Sigmoid colon (tissue), 6 donors: ENCODE measurements at regions not wholly inside any gene's neighbourhood (a gene's known extent, or its start where the extent isn't known, plus 50 kb on each side); places are given as distances from the start of the nearest gene placed in this dataset.

Experiments
- DNase-seq: peaks from one replicate; pipeline ENCODE4 v3.0.0-alpha.2; 2019
- H3K27ac ChIP-seq, 4 donors: fragments of 200-600 bp; sonication (generic); one replicate each; pipeline ENCODE4 v1.5.1; 2016 to 2019; ENCODE audit warnings: mild to moderate bottlenecking in 1 of 4
- H3K27me3 ChIP-seq, 3 donors: fragments of 200-600 bp; sonication (generic); one replicate each; pipeline ENCODE4 v1.5.1; 2019; ENCODE audit warnings: mild to moderate bottlenecking in 1 of 3
- H3K36me3 ChIP-seq, 4 donors: fragments of 200-600 bp; sonication (generic); one replicate each; pipeline ENCODE4 v1.5.1; 2016 to 2019
- H3K4me1 ChIP-seq, 4 donors: fragments of 200-600 bp; sonication (generic); one replicate each; pipeline ENCODE4 v1.5.1; 2017 to 2019
- H3K4me3 ChIP-seq, 4 donors: fragments of 200-600 bp; sonication (generic); one replicate each; pipeline ENCODE4 v1.5.1; 2017 to 2019; ENCODE audit warnings: mild to moderate bottlenecking in 2 of 4, moderate library complexity in 1 of 4
- H3K9me3 ChIP-seq, 4 donors: fragments of 200-600 bp in 3 of 4; sonication (generic) in 3 of 4; one replicate each; pipeline versions ENCODE4 v1.5.1 to v1.6.1; 2013 to 2019
- CTCF ChIP-seq, 4 experiments: fragments of 450-650 bp in 3 of 4; fragments of 200-600 bp in 1 of 4; IDR thresholded peaks; one replicate each; pipeline ENCODE4 v1.5.1; 2016 to 2019; ENCODE audit warnings: antibody characterized with exemption in 4 of 4, mild to moderate bottlenecking in 3 of 4, moderate library complexity in 2 of 4
- EP300 ChIP-seq, 4 donors: sonication (generic); formaldehyde crosslinking; IDR thresholded peaks; one replicate each; pipeline ENCODE4 v1.6.1; 2017; ENCODE audit warnings: antibody characterized with exemption in 4 of 4
- POLR2A ChIP-seq, 2 donors: fragments of 450-650 bp; IDR thresholded peaks; one replicate each; pipeline ENCODE4 v1.6.1; 2016; ENCODE audit warnings: antibody characterized with exemption in 2 of 2, mild to moderate bottlenecking in 2 of 2, moderate library complexity in 2 of 2
- POLR2AphosphoS5 ChIP-seq, 4 donors: sonication (generic); formaldehyde crosslinking; IDR thresholded peaks; one replicate each; pipeline ENCODE4 v1.6.1; 2017; ENCODE audit warnings: antibody characterized with exemption in 4 of 4
- WGBS, 2 donors: extraction: QIAGEN DNeasy Blood & Tissue Kit; methylation state at CpG; one replicate each; pipeline ENCODE4 v1.1.7; 2013; 5-methylcytosine and 5-hydroxymethylcytosine counted together
- intact Hi-C: fragments of 100-400 bp; cut with DNase I; formaldehyde crosslinking; loops from one replicate; pipeline ENCODE4 v1.15.1; 2023
- donor health status: healthy with polysubstance abuse.
- donor health status: healthy.

GRCh38 chr19:30712431-30713337 lies 340.5 kb downstream of the ZNF536 start:
- Histone ChIP-seq H3K27ac (no peak overlapping the region), H3K27me3 (no peaks in the 10 kb centered on the region), H3K9me3 (no peaks in the 10 kb centered on the region), H3K4me3 (no peak overlapping the region), H3K4me1 (peaks cover 0 to 3% (median 0%) of the 10 kb centered on the region in 4 donors), H3K36me3 (no peaks in the 10 kb centered on the region)
- WGBS, 2 donors: 67 to 75% methylated on average over 7 of the region's 7 CpGs
- TF ChIP-seq EP300 (IDR thresholded peaks at IDR 0.05): no peak
- no peak for TF ChIP-seq POLR2A (IDR thresholded peaks at IDR 0.05)
- no peak for TF ChIP-seq POLR2AphosphoS5 (IDR thresholded peaks at IDR 0.05)
- TF ChIP-seq CTCF (IDR thresholded peaks at IDR 0.05): no peak
- no peak for DNase-seq
- intact Hi-C loops: no loop called here

GRCh38 chr19:30711826-30712225 lies 339.6 kb downstream of the ZNF536 start:
- Histone ChIP-seq H3K4me3 (no peak overlapping the region), H3K27ac (no peak overlapping the region), H3K4me1 (peaks cover 0 to 3% (median 0%) of the 10 kb centered on the region in 4 donors), H3K36me3 (no peaks in the 10 kb centered on the region), H3K27me3 (no peaks in the 10 kb centered on the region), H3K9me3 (no peaks in the 10 kb centered on the region)
- intact Hi-C loops: no loop called here
- TF ChIP-seq POLR2A (IDR thresholded peaks at IDR 0.05) (no peak), CTCF (IDR thresholded peaks at IDR 0.05) (no peak), POLR2AphosphoS5 (IDR thresholded peaks at IDR 0.05) (no peak), EP300 (IDR thresholded peaks at IDR 0.05) (no peak)
- WGBS, 2 donors: 88 to 91% methylated on average over 4 of the region's 4 CpGs
- DNase-seq: no peak

GRCh38 chr19:30711296-30711695 lies 339.1 kb downstream of the ZNF536 start:
- H3K27me3 ChIP-seq: no peaks in the 10 kb centered on the region
- DNase-seq: no peak
- intact Hi-C loops: no loop called here
- H3K27ac ChIP-seq: no peak overlapping the region
- peaks cover 0 to 3% (median 0%) of the 10 kb centered on the region in 4 donors for H3K4me1 ChIP-seq
- no peak overlapping the region for H3K4me3 ChIP-seq
- whole genome bisulfite sequencing, 2 donors: 55 to 60% methylated on average over 17 of the region's 17 CpGs
- TF ChIP-seq CTCF (IDR thresholded peaks at IDR 0.05): no peak
- no peak for TF ChIP-seq EP300 (IDR thresholded peaks at IDR 0.05)
- H3K9me3 ChIP-seq: no peaks in the 10 kb centered on the region
- H3K36me3 ChIP-seq: no peaks in the 10 kb centered on the region

- no peaks in the 10 kb centered on the region for H3K36me3 ChIP-seq
- no peak overlapping the region for H3K27ac ChIP-seq
- 81 to 84% methylated on average over 12 of the region's 12 CpGs for WGBS, 2 donors
- no peaks in the 10 kb centered on the region for H3K9me3 ChIP-seq
- peaks cover 0 to 3% (median 0%) of the 10 kb centered on the region in 4 donors for H3K4me1 ChIP-seq
- intact Hi-C loops: no loop called here
- H3K27me3 ChIP-seq: no peaks in the 10 kb centered on the region
- DNase-seq: no peak
- H3K4me3 ChIP-seq: no peak overlapping the region
- TF ChIP-seq CTCF (IDR thresholded peaks at IDR 0.05): no peak
- no peak for TF ChIP-seq POLR2A (IDR thresholded peaks at IDR 0.05)
- TF ChIP-seq POLR2AphosphoS5 (IDR thresholded peaks at IDR 0.05): no peak
- no peak for TF ChIP-seq EP300 (IDR thresholded peaks at IDR 0.05)
These were observed 338.5 kb downstream of the ZNF536 start for GRCh38 chr19:30710721-30711120.
